ENCODE measurements at regions not wholly inside any gene's neighbourhood (a gene's known extent, or its start where the extent isn't known, plus 50 kb on each side); places are given as distances from the start of the nearest gene placed in this dataset.

GRCh38 chr11:64455456-64456261 is 96.7 kb downstream of the RPS6KA4 start:
- no peak overlapping the region for H3K4me3 ChIP-seq
- H3K4me2 ChIP-seq (ENCODE audit: control insufficient read depth, insufficient read depth), result no peak overlapping the region
- intact Hi-C loops (cut with micrococcal nuclease; ENCODE audit: unreplicated experiment) (no loop called here), in situ Hi-C loops (cut with MboI) (no loop called here)
- ChIA-PET RAD21 (ENCODE audit: unreplicated experiment) (no interaction called here), SMC1A (ENCODE audit: uncharacterized antibody, unreplicated experiment) (no interaction called here), POLR2A (no interaction called here), CTCF (interaction anchor here (0.6 kb wide), 1 partner anchor 177 kb away, joined by 3 read pairs; no protein-coding TSS in a partner anchor)
- no peaks in the 10 kb centered on the region for H4K20me1 ChIP-seq (ENCODE audit: control insufficient read depth, insufficient read depth)
- no peak for TF ChIP-seq POLR2AphosphoS2 (IDR thresholded peaks at IDR 0.05; ENCODE audit: low read depth, low read length)
- TF ChIP-seq TARDBP (IDR thresholded peaks at IDR 0.05; ENCODE audit: borderline replicate concordance), result no peak
- TF ChIP-seq NBN (IDR thresholded peaks at IDR 0.05), result no peak
- no peak for TF ChIP-seq ZBED1 (IDR thresholded peaks at IDR 0.05; ENCODE audit: borderline replicate concordance)
- no peak for TF ChIP-seq CREB1 (IDR thresholded peaks at IDR 0.05; ENCODE audit: low read depth)
- no peak for TF ChIP-seq HCFC1 (IDR thresholded peaks at IDR 0.05; ENCODE audit: low read length)
- FAIRE-seq (no peak), ATAC-seq (no peak), DNase-seq (ENCODE audit: low read depth, low spot score) (no peak)
- H2AFZ ChIP-seq (ENCODE audit: control insufficient read depth, low read depth, low read length), result no peak overlapping the region
- no peaks in the 10 kb centered on the region for H3K27me3 ChIP-seq (replicated peaks in 1 of 2; ENCODE audit: control insufficient read depth in 2 of 2, insufficient read depth in 2 of 2, low read length in 1 of 2)
- H3K79me2 ChIP-seq (ENCODE audit: control insufficient read depth, insufficient read depth, low read length), result no peaks in the 10 kb centered on the region
- no peaks in the 10 kb centered on the region for H3K36me3 ChIP-seq (ENCODE audit: control insufficient read depth in 2 of 2, insufficient read depth in 2 of 2, low read length in 1 of 2)
- H3K9me3 ChIP-seq (replicated peaks; ENCODE audit: control insufficient read depth, insufficient read depth, low read length), result no peaks in the 10 kb centered on the region
- no TSS peak for BruUV-seq (replicated peaks)
- no peak overlapping the region for H3K27ac ChIP-seq (ENCODE audit: control insufficient read depth, insufficient read depth)
- no peaks in the 10 kb centered on the region for H3K4me1 ChIP-seq (ENCODE audit: control insufficient read depth, insufficient read depth, low read length)
- H3K9ac ChIP-seq (ENCODE audit: control insufficient read depth, insufficient read depth, low read length), result no peak overlapping the region
- 50% methylated on average over 22 of the region's 22 CpGs for WGBS (ENCODE audit: insufficient coverage, insufficient replicate concordance, low lambda C conversion rate, missing lambda C conversion rate)

GRCh38 chr11:64456509-64457320 is 97.8 kb downstream of the RPS6KA4 start:
- Histone ChIP-seq H3K4me2 (ENCODE audit: control insufficient read depth, insufficient read depth) (no peak overlapping the region), H3K9me3 (replicated peaks; ENCODE audit: control insufficient read depth, insufficient read depth, low read length) (no peaks in the 10 kb centered on the region), H2AFZ (ENCODE audit: control insufficient read depth, low read depth, low read length) (no peak overlapping the region), H3K27ac (ENCODE audit: control insufficient read depth, insufficient read depth) (no peak overlapping the region), H3K27me3 (replicated peaks in 1 of 2; ENCODE audit: control insufficient read depth in 2 of 2, insufficient read depth in 2 of 2, low read length in 1 of 2) (no peaks in the 10 kb centered on the region; a peak in 1 of 4 replicates), H3K4me1 (ENCODE audit: control insufficient read depth, insufficient read depth, low read length) (no peaks in the 10 kb centered on the region), H3K79me2 (ENCODE audit: control insufficient read depth, insufficient read depth, low read length) (no peaks in the 10 kb centered on the region), H3K9ac (ENCODE audit: control insufficient read depth, insufficient read depth, low read length) (no peak overlapping the region), H3K36me3 (ENCODE audit: control insufficient read depth in 2 of 2, insufficient read depth in 2 of 2, low read length in 1 of 2) (no peaks in the 10 kb centered on the region), H4K20me1 (ENCODE audit: control insufficient read depth, insufficient read depth) (no peaks in the 10 kb centered on the region), H3K4me3 (no peak overlapping the region)
- ATAC-seq (no peak), DNase-seq (ENCODE audit: low read depth, low spot score) (no peak), FAIRE-seq (no peak)
- CTCF ChIA-PET, result no interaction called here
- RAD21 ChIA-PET (ENCODE audit: unreplicated experiment), result no interaction called here
- 60% methylated on average over 23 of the region's 23 CpGs for WGBS (ENCODE audit: insufficient coverage, insufficient replicate concordance, low lambda C conversion rate, missing lambda C conversion rate)
- SMC1A ChIA-PET (ENCODE audit: uncharacterized antibody, unreplicated experiment), result no interaction called here
- in situ Hi-C loops (cut with MboI), result no loop called here
- POLR2A ChIA-PET, result no interaction called here
- BruUV-seq (replicated peaks), result no TSS peak
- intact Hi-C loops (cut with micrococcal nuclease; ENCODE audit: unreplicated experiment), result no loop called here
- TF ChIP-seq SRF (IDR thresholded peaks at IDR 0.05; ENCODE audit: low read depth in 2 of 2, low read length in 2 of 2) (no peak), RFX5 (IDR thresholded peaks at IDR 0.05; ENCODE audit: low read depth, low read length) (no peak), E2F8 (IDR thresholded peaks at IDR 0.05; ENCODE audit: low read depth, partially characterized antibody) (no peak), SPI1 (IDR thresholded peaks at IDR 0.05; ENCODE audit: borderline replicate concordance, insufficient read depth, low read depth, low read length) (no peak), NBN (IDR thresholded peaks at IDR 0.05) (no peak), ZNF24 (IDR thresholded peaks at IDR 0.05) (no peak), MYB (IDR thresholded peaks at IDR 0.05; ENCODE audit: borderline replicate concordance, low read depth, low read length) (no peak), ESRRA (IDR thresholded peaks at IDR 0.05; ENCODE audit: low read length) (no peak)

Data from GM12878 (cell line).